ENCODE measurements at regions not wholly inside any gene's neighbourhood (a gene's known extent, or its start where the extent isn't known, plus 50 kb on each side); places are given as distances from the start of the nearest gene placed in this dataset.

DNA sequence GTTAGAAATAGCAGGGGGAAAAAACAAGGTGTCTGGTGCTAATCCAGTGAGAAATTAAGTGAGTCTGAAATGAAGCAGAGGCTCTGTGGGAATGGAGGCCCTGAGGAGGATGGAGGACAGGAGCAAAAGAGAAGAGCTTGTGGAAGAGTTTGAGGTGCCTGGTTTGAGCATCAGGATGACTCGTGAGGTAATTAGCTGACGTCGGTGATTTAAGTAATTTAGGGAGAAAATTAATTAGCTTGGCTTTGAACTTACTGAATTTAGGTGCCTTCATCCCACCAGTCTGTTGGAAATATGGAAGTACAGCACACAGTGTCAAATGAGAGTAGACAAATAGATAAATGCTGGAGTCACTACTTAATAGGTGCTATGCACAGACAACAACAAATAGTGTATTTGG lies 103.0 kb upstream of the CDH6 start:
- TF ChIP-seq, protein P1, sequence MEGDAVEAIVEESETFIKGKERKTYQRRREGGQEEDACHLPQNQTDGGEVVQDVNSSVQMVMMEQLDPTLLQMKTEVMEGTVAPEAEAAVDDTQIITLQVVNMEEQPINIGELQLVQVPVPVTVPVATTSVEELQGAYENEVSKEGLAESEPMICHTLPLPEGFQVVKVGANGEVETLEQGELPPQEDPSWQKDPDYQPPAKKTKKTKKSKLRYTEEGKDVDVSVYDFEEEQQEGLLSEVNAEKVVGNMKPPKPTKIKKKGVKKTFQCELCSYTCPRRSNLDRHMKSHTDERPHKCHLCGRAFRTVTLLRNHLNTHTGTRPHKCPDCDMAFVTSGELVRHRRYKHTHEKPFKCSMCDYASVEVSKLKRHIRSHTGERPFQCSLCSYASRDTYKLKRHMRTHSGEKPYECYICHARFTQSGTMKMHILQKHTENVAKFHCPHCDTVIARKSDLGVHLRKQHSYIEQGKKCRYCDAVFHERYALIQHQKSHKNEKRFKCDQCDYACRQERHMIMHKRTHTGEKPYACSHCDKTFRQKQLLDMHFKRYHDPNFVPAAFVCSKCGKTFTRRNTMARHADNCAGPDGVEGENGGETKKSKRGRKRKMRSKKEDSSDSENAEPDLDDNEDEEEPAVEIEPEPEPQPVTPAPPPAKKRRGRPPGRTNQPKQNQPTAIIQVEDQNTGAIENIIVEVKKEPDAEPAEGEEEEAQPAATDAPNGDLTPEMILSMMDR (IDR thresholded peaks at IDR 0.05; ENCODE audit: low read length, missing control alignments), result no peak
- DNase-seq (ENCODE audit: low read depth), result no peak

GRCh38 chr5:31086839-31087415 lies 106.6 kb upstream of the CDH6 start:
- no peak overlapping the region for H3K4me3 ChIP-seq (replicated peaks; ENCODE audit: low read depth, low read length)
- no peak for DNase-seq (ENCODE audit: low read depth)
- TF ChIP-seq, protein P1 (IDR thresholded peaks at IDR 0.05; ENCODE audit: low read length, missing control alignments), result no peak

More for the DNA sequence above, 103.0 kb upstream of the CDH6 start:
- no peak overlapping the region for H3K4me3 ChIP-seq (replicated peaks; ENCODE audit: low read depth, low read length)

DNA sequence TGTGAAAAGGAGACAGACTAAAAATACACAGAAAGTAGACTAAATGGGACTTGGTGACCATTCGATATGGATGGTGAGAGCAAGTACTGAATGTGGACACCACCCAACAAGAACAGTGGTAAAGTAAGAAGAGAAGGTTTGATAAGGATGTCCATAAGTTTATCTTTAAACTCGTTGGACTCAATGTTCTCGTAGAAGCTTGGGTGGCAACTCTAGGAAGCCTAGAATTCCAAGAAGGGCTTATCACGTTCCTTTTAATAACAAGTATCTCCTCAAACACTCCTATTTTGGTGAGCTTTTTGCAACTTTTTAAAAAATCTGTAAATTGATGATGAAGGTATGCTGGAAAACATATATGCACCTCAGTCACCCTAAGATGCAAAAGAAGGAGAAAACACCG lies 108.6 kb upstream of the CDH6 start:
- TF ChIP-seq, protein P1 (IDR thresholded peaks at IDR 0.05; ENCODE audit: low read length, missing control alignments), result no peak
- DNase-seq (ENCODE audit: low read depth), result no peak
- H3K4me3 ChIP-seq (replicated peaks; ENCODE audit: low read depth, low read length), result no peak overlapping the region

DNA sequence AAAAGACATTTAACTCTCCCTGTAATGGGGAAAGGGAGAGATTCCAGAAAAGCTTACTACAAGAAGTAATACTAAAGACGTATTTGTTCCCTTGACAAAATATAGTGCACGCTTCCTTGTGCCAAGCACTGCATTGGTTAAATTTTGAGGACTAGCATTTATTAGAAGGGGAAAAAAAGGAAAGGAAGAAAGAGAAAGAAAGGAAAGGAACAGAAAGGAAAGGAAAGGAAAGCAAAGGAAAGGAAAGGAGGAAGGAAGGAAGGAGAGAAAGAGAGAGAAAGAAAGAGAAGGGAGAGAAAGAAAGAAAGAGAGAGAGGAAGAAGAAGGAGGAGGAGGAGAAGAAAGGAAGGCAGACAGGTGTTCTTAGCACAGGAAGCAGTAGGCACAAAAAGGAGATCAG lies 110.1 kb upstream of the CDH6 start:
- DNase-seq (ENCODE audit: low read depth), result no peak
- no peak overlapping the region for H3K4me3 ChIP-seq (replicated peaks; ENCODE audit: low read depth, low read length)
- TF ChIP-seq, protein P1 (IDR thresholded peaks at IDR 0.05; ENCODE audit: low read length, missing control alignments), result no peak

DNA sequence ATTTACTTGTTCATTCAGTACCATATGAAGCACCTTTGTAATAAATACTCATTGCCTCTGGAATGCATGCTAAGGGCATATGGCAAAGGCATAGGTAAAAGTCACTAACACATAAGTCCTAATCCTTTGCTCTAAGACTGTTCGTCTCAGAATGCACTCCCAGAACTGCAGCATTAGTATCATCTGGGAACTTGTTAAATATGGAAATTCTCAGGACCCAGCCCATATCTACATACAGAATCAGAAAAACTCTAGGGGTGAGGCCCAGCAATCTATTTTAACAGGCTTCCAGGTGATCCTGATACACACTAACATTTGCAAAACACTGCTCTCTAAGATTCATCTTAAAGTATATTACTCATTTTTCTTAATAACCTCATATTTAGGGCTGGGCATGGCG lies 113.8 kb upstream of the CDH6 start:
- TF ChIP-seq, protein P1 (IDR thresholded peaks at IDR 0.05; ENCODE audit: low read length, missing control alignments), result no peak
- DNase-seq (ENCODE audit: low read depth), result no peak
- H3K4me3 ChIP-seq (replicated peaks; ENCODE audit: low read depth, low read length), result no peak overlapping the region

GRCh38 chr5:31078956-31079355 lies 114.5 kb upstream of the CDH6 start:
- no peak overlapping the region for H3K4me3 ChIP-seq (replicated peaks; ENCODE audit: low read depth, low read length)
- TF ChIP-seq, protein P1 (IDR thresholded peaks at IDR 0.05; ENCODE audit: low read length, missing control alignments), result no peak
- no peak for DNase-seq (ENCODE audit: low read depth)

DNA sequence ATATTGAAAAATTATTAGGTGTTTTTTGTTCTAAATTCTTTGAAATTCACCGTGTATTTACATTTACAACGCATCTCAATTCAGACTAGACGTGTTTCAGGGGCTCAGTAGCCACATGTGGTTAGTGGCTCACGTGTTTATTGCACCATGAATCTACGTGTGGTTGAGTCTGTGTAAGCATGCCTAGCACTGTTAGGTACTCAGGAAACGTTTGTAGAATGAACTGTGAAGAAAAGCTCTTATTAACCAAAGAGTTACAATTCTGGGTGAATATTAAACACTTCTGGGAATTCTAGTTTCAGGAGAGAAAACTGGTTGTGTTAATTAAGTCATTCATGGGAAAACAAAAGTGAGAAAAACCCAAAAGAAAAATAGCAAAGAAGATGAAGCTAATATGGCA lies 117.5 kb upstream of the CDH6 start:
- TF ChIP-seq, protein P1 (IDR thresholded peaks at IDR 0.05; ENCODE audit: low read length, missing control alignments), result no peak
- no peak overlapping the region for H3K4me3 ChIP-seq (replicated peaks; ENCODE audit: low read depth, low read length)
- DNase-seq (ENCODE audit: low read depth), result no peak

Data from fibroblast of pulmonary artery (primary cell).